Esophagus squamous epithelium (tissue), 5 donors: ENCODE measurements at regions not wholly inside any gene's neighbourhood (a gene's known extent, or its start where the extent isn't known, plus 50 kb on each side); places are given as distances from the start of the nearest gene placed in this dataset.

Experiments used
- DNase-seq: peaks from one replicate; lab custom pipeline; 2025; lab: John Stamatoyannopoulos, UW
- H3K27ac ChIP-seq, 4 donors: fragments of 200-600 bp; sonication (generic); one replicate each; pipeline ENCODE4 v1.5.1; 2016 to 2019; ENCODE audit warnings: mild to moderate bottlenecking in 1 of 4
- H3K27me3 ChIP-seq, 4 donors: fragments of 200-600 bp; sonication (generic); 1 replicate in 3 of 4; 2 replicates in 1 of 4; pipeline versions ENCODE4 v1.5.1 to v1.6.0; 2017 to 2021; ENCODE audit warnings: antibody characterized with exemption in 1 of 4
- H3K36me3 ChIP-seq, 3 donors: fragments of 200-600 bp; sonication (generic); one replicate each; pipeline ENCODE4 v1.5.1; 2016 to 2019
- H3K4me1 ChIP-seq, 3 donors: fragments of 200-600 bp; sonication (generic); one replicate each; pipeline ENCODE4 v1.5.1; 2017 to 2019
- H3K4me3 ChIP-seq, 4 donors: fragments of 200-600 bp; sonication (generic); 1 replicate in 3 of 4; 2 replicates in 1 of 4; pipeline ENCODE4 v1.5.1; 2016 to 2019; ENCODE audit warnings: mild to moderate bottlenecking in 2 of 4, moderate library complexity in 1 of 4
- H3K9me3 ChIP-seq, 3 donors: fragments of 200-600 bp; sonication (generic); one replicate each; pipeline ENCODE4 v1.5.1; 2016 to 2019
- POLR2A ChIP-seq, 4 donors: fragments of 450-650 bp; IDR thresholded peaks; one replicate each; pipeline ENCODE4 v1.6.1; 2017; ENCODE audit warnings: antibody characterized with exemption in 4 of 4, mild to moderate bottlenecking in 4 of 4, moderate library complexity in 3 of 4
- WGBS, 2 donors: methylation state at CpG; one replicate each; pipeline ENCODE4 v1.1.5; 2018; 5-methylcytosine and 5-hydroxymethylcytosine counted together
- intact Hi-C: fragments of 100-400 bp; cut with DNase I; formaldehyde crosslinking; loops from one replicate; pipeline ENCODE4 v1.15.0; 2022
- TF ChIP-seq, protein P1 (sequence below), 6 experiments: fragments of 450-650 bp in 4 of 6; fragments of 200-600 bp in 2 of 6; sonication (generic) in 2 of 6; IDR thresholded peaks; one replicate each; pipeline ENCODE4 v1.5.1; 2016 to 2019; ENCODE audit warnings: antibody characterized with exemption in 6 of 6, mild to moderate bottlenecking in 4 of 6, moderate library complexity in 4 of 6
- donor health status: DM: yes; HTN: yes; CAD: no.

- intact Hi-C loops = no loop called here
Observed at GRCh38 chr7:32661929-32662328, 166.6 kb downstream of the AVL9 start.

GRCh38 chr7:32661501-32661900, 166.2 kb downstream of the AVL9 start:
- no peak for DNase-seq
- Histone ChIP-seq H3K4me3 (no peak overlapping the region), H3K9me3 (no peaks in the 10 kb centered on the region), H3K4me1 (no peaks in the 10 kb centered on the region), H3K36me3 (no peaks in the 10 kb centered on the region), H3K27ac (no peak overlapping the region), H3K27me3 (no peaks in the 10 kb centered on the region)
- TF ChIP-seq POLR2A (IDR thresholded peaks at IDR 0.05) = no peak
- TF ChIP-seq, protein P1, sequence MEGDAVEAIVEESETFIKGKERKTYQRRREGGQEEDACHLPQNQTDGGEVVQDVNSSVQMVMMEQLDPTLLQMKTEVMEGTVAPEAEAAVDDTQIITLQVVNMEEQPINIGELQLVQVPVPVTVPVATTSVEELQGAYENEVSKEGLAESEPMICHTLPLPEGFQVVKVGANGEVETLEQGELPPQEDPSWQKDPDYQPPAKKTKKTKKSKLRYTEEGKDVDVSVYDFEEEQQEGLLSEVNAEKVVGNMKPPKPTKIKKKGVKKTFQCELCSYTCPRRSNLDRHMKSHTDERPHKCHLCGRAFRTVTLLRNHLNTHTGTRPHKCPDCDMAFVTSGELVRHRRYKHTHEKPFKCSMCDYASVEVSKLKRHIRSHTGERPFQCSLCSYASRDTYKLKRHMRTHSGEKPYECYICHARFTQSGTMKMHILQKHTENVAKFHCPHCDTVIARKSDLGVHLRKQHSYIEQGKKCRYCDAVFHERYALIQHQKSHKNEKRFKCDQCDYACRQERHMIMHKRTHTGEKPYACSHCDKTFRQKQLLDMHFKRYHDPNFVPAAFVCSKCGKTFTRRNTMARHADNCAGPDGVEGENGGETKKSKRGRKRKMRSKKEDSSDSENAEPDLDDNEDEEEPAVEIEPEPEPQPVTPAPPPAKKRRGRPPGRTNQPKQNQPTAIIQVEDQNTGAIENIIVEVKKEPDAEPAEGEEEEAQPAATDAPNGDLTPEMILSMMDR (IDR thresholded peaks at IDR 0.05) = no peak
- 65% methylated on average over 3 of the region's 3 CpGs for WGBS, 2 donors
- intact Hi-C loops = no loop called here

More at GRCh38 chr7:32661929-32662328, 166.6 kb downstream of the AVL9 start:
- H3K27ac ChIP-seq = no peak overlapping the region
- TF ChIP-seq, protein P1 (IDR thresholded peaks at IDR 0.05) = no peak
- TF ChIP-seq POLR2A (IDR thresholded peaks at IDR 0.05) = no peak
- H3K36me3 ChIP-seq = no peaks in the 10 kb centered on the region
- H3K27me3 ChIP-seq = no peaks in the 10 kb centered on the region
- no peaks in the 10 kb centered on the region for H3K9me3 ChIP-seq
- H3K4me3 ChIP-seq = no peak overlapping the region
- 100% methylated on average over 1 of the region's 1 CpG for WGBS, 2 donors
- no peaks in the 10 kb centered on the region for H3K4me1 ChIP-seq
- no peak for DNase-seq

GRCh38 chr7:32660936-32661335, 165.6 kb downstream of the AVL9 start:
- H3K36me3 ChIP-seq = no peaks in the 10 kb centered on the region

DNA sequence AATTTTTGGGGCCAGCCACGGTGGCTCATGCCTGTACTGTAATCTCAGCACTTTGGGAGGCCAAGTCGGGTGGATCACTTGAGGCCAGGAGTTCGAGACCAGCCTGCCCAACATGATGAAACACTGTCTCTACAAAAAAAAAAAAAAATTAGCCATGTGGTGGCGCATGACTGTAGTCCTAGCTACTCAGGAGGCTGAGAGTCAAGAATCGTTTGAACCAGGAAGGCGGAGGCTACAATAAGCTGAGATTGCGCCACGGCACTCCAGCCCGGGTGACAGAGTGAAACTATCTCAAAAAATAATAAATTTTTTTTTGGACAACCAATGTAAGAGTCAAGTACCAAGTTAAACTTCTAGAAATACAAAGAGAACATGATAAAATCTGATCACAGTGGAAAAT, 164.6 kb downstream of the AVL9 start:
- Histone ChIP-seq H3K36me3 (no peaks in the 10 kb centered on the region), H3K9me3 (no peaks in the 10 kb centered on the region), H3K27ac (no peak overlapping the region), H3K4me3 (no peak overlapping the region), H3K4me1 (no peaks in the 10 kb centered on the region), H3K27me3 (no peaks in the 10 kb centered on the region)
- TF ChIP-seq, protein P1 (IDR thresholded peaks at IDR 0.05) = no peak
- no peak for TF ChIP-seq POLR2A (IDR thresholded peaks at IDR 0.05)
- DNase-seq = no peak
- 76 to 93% methylated on average over 9 of the region's 9 CpGs for WGBS, 2 donors
- intact Hi-C loops = no loop called here

More at GRCh38 chr7:32660936-32661335, 165.6 kb downstream of the AVL9 start:
- TF ChIP-seq POLR2A (IDR thresholded peaks at IDR 0.05) = no peak
- TF ChIP-seq, protein P1 (IDR thresholded peaks at IDR 0.05) = no peak
- Histone ChIP-seq H3K27ac (no peak overlapping the region), H3K4me3 (no peak overlapping the region), H3K27me3 (no peaks in the 10 kb centered on the region), H3K9me3 (no peaks in the 10 kb centered on the region), H3K4me1 (no peaks in the 10 kb centered on the region)
- 47 to 64% methylated on average over 2 of the region's 2 CpGs for WGBS, 2 donors
- no peak for DNase-seq
- intact Hi-C loops = no loop called here

GRCh38 chr7:32658467-32658869, 163.2 kb downstream of the AVL9 start:
- intact Hi-C loops = no loop called here
- Histone ChIP-seq H3K27ac (no peak overlapping the region), H3K36me3 (no peaks in the 10 kb centered on the region), H3K4me1 (no peaks in the 10 kb centered on the region), H3K4me3 (no peak overlapping the region), H3K9me3 (no peaks in the 10 kb centered on the region), H3K27me3 (no peaks in the 10 kb centered on the region)
- no peak for DNase-seq
- WGBS, 2 donors = 52 to 64% methylated on average over 2 of the region's 2 CpGs
- TF ChIP-seq POLR2A (IDR thresholded peaks at IDR 0.05) = no peak
- TF ChIP-seq, protein P1 (IDR thresholded peaks at IDR 0.05) = no peak
